GM06990 (cell line): ENCODE measurements at regions not wholly inside any gene's neighbourhood (a gene's known extent, or its start where the extent isn't known, plus 50 kb on each side); places are given as distances from the start of the nearest gene placed in this dataset.

Source experiments
- DNase-seq: peaks from one replicate; pipeline ENCODE4 v3.0.0-alpha.2; 2011; ENCODE audit not compliant: insufficient read length; ENCODE audit errors: extremely low read depth
- H3K27me3 ChIP-seq: replicated peaks from 2 replicates; pipeline ENCODE4 v1.6.0; 2011; ENCODE audit warnings: low read length; ENCODE audit not compliant: control insufficient read depth, insufficient read depth
- H3K36me3 ChIP-seq: 2 replicates; pipeline ENCODE4 v1.5.1; 2011; ENCODE audit warnings: low read length; ENCODE audit not compliant: control insufficient read depth, insufficient read depth
- H3K4me3 ChIP-seq: replicated peaks from 2 replicates; pipeline ENCODE4 v1.5.1; 2011; ENCODE audit warnings: low read depth, mild to moderate bottlenecking, control low read depth, low read length
- TF ChIP-seq, protein P1 (sequence below): IDR thresholded peaks from 2 replicates; pipeline ENCODE4 v1.5.1; 2011; ENCODE audit warnings: low read length, control low read depth, mild to moderate bottlenecking, inconsistent platforms; ENCODE audit not compliant: insufficient read depth, poor library complexity, severe bottlenecking

DNA sequence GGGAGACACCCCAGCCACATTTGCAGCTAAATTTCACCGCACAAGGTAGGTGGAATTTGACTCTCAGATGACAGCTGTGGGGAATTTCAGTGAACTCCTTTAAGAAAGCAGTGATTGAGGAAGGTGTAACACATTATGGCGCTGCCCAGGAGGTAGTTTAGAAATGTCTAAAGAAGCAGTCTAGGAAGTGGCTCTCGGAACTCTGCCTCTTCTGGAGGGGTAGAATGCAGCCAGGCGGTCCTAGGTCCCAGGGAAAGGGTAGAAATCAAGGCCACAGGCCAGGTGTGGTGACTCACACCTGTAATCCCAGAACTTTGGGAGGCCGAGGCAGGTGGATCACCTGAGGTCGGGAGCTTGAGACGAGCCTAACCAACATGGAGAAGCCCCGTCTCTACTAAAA lies 179.0 kb upstream of the HAAO start:
- Histone ChIP-seq H3K4me3 (no peak overlapping the region), H3K36me3 (no peaks in the 10 kb centered on the region), H3K27me3 (no peaks in the 10 kb centered on the region)
- TF ChIP-seq, protein P1, sequence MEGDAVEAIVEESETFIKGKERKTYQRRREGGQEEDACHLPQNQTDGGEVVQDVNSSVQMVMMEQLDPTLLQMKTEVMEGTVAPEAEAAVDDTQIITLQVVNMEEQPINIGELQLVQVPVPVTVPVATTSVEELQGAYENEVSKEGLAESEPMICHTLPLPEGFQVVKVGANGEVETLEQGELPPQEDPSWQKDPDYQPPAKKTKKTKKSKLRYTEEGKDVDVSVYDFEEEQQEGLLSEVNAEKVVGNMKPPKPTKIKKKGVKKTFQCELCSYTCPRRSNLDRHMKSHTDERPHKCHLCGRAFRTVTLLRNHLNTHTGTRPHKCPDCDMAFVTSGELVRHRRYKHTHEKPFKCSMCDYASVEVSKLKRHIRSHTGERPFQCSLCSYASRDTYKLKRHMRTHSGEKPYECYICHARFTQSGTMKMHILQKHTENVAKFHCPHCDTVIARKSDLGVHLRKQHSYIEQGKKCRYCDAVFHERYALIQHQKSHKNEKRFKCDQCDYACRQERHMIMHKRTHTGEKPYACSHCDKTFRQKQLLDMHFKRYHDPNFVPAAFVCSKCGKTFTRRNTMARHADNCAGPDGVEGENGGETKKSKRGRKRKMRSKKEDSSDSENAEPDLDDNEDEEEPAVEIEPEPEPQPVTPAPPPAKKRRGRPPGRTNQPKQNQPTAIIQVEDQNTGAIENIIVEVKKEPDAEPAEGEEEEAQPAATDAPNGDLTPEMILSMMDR = no peak
- no peak for DNase-seq

DNA sequence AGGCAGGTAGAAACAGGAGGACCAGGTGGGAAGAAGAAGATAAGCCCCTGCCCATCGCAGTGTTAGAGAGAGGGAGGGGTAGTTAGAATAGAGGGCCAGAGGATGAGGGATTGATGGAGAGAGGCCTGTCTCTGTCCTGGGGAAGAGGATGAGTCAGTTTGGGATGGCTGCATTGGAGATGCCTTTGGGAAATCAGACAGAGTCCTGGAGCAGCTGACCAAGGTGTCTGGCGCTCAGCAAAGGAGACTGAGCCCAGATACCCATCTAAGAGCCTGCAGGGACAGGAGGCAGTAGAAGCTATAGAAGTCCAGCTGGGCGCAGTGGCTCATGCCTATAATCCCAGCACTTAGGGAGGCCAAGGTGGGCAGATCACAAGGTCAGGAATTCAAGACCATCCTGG lies 177.8 kb upstream of the HAAO start:
- no peak overlapping the region for H3K4me3 ChIP-seq
- TF ChIP-seq, protein P1 = no peak
- DNase-seq = no peak

DNA sequence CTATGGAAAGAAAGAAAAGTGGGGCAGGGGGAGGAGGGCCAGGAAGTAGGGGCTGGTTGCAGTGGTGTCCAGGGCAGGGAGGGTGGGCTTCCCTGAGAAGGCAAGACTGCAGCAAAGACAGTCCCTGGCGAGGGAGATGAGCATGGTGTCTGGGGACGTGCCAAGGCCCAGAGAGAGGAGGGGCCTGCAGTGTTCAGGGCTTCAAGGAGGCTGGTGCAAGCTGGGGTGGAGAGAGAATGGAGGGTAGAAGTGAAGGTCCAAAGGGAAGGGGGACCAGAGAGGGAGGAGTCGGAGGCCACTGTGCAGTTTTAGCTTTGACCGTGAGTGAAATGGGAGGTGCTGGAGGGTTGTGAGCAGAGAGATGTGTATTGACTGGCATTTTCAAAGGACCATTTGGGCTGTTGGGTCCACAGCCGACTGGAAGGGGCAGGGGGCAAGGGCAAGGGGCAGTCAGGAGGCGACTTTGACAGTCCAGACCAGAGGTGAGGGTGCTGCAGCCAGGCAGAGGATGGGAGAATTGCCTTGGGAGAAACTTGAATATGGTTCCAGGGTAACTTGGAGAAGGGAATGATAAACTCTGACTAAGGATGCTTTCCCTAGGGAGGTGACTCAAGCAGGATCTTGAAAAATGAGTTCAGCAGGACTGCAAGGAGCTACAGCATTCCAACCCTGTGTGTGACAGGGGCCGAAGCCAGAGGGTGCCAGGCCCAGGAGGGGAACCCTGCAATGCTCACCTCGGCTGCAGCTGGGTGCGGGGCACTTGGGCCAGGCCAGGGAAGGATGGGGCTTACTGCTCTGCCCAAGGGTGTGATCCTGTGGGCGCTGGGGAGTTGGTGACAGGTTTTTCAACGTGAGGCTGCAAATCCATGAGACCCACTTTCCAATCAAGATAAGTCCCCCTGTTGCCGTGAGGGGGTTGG lies 177.1 kb upstream of the HAAO start:
- no peak for DNase-seq
- no peak overlapping the region for H3K4me3 ChIP-seq
- H3K27me3 ChIP-seq = no peaks in the 10 kb centered on the region
- no peaks in the 10 kb centered on the region for H3K36me3 ChIP-seq
- TF ChIP-seq, protein P1 = no peak

More for the DNA sequence above, 177.8 kb upstream of the HAAO start:
- Histone ChIP-seq H3K27me3 (no peaks in the 10 kb centered on the region), H3K36me3 (no peaks in the 10 kb centered on the region)

DNA sequence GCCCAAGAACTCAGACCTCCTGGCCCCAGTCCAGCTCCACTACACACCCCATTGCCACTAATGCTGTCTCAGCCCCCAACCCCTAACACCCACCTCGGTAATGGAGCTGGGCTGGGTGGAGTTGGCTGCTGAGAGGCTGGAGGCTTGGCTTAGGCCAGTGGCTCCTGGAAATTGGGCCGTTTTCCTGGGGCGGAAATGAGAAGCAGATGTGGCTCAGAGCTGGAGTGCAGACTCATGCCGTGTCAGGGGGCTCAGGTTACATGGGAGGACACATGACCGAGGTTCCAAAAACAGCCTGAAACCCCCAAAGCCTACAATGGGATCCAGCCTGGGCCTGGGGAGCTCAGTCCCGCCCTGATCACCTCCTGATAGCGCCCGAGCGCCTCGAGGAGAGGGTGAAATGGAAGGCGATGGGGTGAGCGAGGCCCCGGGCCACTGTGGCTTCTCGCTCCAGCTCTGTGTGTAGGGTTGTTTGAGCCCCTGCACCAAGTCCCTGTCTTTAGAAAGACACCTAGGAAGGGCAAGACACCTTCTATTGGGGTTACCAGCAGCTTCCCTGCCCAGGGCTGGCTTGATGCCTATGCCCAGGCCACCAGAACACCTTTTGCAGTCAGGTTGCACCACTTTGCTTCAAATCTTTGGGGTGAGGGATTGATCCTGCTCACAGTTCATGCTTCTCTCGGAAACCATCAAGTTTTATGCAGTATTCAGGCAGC lies 175.7 kb upstream of the HAAO start:
- TF ChIP-seq, protein P1 = no peak
- Histone ChIP-seq H3K27me3 (no peaks in the 10 kb centered on the region), H3K36me3 (no peaks in the 10 kb centered on the region), H3K4me3 (no peak overlapping the region)
- DNase-seq = no peak

DNA sequence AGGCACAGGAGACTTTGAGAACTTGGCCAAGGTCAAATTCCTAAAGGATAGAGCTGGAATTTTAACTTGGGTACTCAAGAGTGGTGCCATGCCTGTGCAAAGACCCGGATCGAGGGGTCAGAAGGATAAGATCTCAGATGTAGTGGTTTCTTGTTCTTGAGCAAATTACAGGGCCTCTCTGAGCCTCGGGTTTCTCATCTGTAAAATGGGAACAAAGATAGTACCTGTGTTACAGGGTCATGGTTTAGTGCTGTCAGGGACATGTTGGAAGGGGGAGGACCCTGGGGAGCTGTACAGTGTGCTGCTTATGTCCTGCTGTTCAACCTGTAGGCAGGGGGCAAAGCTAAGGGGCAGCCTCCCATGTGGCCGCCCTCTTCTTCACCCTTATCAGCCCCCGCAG lies 173.5 kb upstream of the HAAO start:
- no peaks in the 10 kb centered on the region for H3K27me3 ChIP-seq
- DNase-seq = no peak
- TF ChIP-seq, protein P1 = no peak
- no peaks in the 10 kb centered on the region for H3K36me3 ChIP-seq
- no peak overlapping the region for H3K4me3 ChIP-seq
